Central memory CD4-positive, alpha-beta T cell (primary cell): ENCODE measurements at regions not wholly inside any gene's neighbourhood (a gene's known extent, or its start where the extent isn't known, plus 50 kb on each side); places are given as distances from the start of the nearest gene placed in this dataset.

Source experiments
- DNase-seq: peaks from one replicate; pipeline ENCODE4 v3.0.0; 2022

GRCh38 chr17:71247441-71248015, 873.3 kb upstream of the SOX9 start:
- DNase-seq, result no peak

GRCh38 chr17:71251276-71251675, 869.5 kb upstream of the SOX9 start:
- no peak for DNase-seq

GRCh38 chr17:71251951-71252350, 868.9 kb upstream of the SOX9 start:
- DNase-seq, result no peak

- no peak for DNase-seq
Measured at GRCh38 chr17:71252436-71252835, 868.4 kb upstream of the SOX9 start.

- no peak for DNase-seq
Measured at GRCh38 chr17:71257096-71257495, 863.7 kb upstream of the SOX9 start.

- DNase-seq, result no peak
Measured at GRCh38 chr17:71260366-71260940, 860.4 kb upstream of the SOX9 start.

GRCh38 chr17:71262586-71262985, 858.2 kb upstream of the SOX9 start:
- no peak for DNase-seq

DNA sequence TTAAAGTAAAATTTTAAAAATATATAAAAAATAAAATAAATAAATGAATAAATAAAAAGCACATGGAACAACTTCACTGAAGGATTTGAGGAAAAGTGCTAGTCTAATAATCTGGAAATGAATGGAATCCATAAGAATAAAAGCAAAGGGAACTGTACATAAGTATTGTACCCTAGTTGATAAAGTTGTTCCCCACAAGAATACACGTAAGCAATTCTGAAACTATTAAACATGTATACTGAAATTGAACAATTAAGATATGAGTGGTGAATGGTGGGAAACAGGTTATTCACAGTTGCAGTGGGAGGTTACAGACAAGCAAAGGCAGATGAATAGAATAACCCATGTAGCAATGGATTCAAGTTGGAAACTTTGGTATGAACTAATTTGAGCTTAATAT, 853.2 kb upstream of the SOX9 start:
- no peak for DNase-seq

- no peak for DNase-seq
Measured at GRCh38 chr17:71269201-71269600, 851.6 kb upstream of the SOX9 start.

GRCh38 chr17:71273441-71273840, 847.4 kb upstream of the SOX9 start:
- DNase-seq, result no peak

DNA sequence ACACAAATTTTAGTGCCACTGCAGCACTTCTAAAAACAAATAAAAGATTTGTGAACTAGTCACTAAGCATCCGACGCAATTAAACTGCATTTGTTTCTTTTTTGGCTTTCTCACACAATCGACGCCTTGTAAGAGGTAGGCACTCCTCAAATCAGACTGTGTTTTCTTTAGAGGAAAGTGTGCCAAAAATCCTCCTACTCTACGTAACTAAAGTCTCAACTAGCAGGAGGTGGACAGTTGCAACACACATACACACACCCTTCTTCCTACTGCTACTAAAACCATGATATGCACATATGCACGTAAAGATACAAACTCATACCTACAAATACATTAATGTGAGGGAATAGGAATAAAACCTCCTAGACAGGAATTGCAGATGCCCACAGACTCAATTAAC, 844.7 kb upstream of the SOX9 start:
- DNase-seq, result no peak

GRCh38 chr17:71283486-71283885, 837.3 kb upstream of the SOX9 start:
- no peak for DNase-seq

- DNase-seq, result no peak
Measured at GRCh38 chr17:71284032-71284755, 836.6 kb upstream of the SOX9 start.

DNA sequence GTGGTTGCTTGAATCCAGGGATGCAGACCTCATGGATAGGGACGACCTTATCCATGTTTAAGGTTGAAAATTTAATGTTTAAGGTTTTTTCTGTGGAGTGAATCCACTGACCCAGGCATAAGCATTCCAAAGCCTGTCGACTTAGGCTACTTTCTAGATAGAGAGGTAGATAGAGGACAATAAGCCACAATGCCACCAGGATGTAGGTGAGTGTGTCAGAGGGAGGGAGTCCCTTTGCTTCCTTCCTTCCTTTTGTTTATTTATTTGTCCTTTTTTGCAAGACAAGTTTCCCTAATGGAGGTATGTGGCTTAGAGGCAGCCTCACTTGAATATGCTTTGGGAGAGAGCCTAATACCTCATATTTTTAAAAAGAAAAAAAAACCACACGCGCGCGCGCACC, 834.2 kb upstream of the SOX9 start:
- no peak for DNase-seq

GRCh38 chr17:71287071-71287823, 833.6 kb upstream of the SOX9 start:
- DNase-seq, result no peak

DNA sequence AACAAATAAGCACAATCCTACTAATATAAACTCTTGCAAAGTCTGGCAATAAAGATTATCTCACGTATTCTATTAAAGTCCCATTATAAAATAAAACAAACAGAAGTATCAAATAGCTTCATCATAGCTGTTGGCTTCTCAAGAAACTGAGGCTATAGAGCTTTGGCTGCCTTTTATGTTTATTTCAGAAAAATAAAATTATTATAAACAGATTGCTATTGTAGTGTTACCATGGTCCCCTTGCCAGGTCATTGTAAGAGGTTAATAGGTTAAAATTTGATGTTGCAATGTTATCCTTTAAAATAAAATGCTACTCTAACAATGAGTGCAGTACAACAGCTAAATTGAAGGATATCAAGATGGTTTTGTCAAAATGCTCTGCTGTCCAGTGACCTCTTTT, 828.8 kb upstream of the SOX9 start:
- DNase-seq, result no peak

DNA sequence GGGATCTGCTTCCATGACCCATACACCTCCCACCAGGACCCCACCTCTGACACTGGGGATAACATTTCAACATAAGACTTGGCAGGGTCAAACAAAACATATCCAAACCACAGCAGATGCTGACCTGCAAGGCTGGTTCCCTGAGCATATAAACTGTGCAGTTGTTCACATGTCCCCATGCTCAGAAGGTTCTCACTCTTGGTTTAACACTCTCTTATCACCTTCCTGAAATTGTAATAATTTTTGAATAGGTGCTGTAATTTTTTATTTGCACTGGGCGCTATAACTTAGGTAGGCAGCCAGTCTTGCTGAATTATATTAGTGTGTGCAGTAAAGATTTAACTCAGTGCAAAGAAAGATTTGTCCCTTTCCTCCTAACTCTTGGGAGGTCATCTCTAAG, 824.8 kb upstream of the SOX9 start:
- no peak for DNase-seq

GRCh38 chr17:71301063-71301462, 819.8 kb upstream of the SOX9 start:
- no peak for DNase-seq

DNA sequence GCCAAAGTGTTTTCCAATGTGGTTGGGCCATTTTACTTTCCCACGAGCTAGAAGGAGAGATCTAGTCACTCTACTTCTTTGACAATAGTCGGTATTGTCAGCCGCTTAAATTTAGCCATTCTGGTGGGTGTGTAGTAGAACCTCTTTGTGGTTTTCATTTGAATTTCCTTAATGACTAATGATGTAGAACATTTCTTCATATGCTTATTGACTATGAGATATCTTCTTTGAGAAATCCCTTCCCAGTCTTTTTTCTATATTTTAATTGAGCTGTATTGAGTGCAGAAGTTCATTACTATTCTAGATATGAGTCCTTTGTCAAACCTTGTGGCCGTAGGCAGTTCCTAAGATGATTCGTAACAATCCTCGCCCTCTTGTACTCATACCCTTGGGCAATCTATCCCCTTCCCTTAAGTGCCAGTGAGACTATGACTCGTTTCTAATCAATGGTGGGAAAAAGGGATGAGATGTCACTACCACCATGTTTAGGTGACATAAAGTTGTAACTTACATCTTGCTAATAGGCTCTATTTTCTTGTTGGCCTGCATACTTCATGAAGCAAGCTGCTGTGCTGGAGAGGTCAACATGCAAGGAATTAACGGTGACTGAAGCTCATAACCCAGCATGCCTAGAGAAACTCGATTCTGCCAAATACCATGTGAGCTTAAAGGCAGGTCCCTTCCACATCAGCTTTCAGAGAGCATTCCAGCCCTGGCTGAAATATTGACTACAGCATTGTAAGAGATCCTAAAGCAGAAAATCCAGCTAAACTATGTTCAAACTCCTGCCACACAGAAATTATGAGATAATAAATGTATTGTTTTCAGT, 817.9 kb upstream of the SOX9 start:
- no peak for DNase-seq

DNA sequence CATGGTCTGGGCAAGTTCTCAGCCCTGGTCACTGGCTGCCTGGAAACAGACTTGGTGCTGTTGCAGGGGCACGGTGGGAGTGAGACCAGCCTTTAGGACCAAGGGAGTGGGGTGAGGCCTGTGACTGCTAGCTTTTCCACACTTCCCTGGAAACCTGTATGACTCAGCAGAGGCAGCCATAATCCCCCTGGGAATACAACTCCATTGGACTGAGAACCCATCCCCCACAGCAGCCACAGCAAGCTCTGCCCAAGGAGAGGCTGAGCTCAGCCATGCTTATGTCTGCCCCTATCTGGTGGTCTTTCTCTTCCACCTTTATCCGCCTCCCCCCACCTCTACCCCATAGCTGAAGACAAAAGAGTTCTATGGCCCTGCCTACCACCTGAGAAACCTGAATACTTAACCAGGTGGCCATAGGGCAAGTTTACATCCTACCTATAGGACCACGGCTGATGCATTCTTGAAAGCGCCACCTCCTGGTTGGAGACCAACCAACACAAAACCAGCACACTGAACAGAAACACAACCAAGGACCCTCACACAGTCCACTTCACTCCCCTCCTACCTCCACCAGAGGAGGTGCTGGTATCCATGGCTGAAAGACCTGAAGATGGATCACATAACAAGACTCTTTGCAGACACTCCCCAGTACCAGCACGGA, 816.2 kb upstream of the SOX9 start:
- DNase-seq, result no peak

DNA sequence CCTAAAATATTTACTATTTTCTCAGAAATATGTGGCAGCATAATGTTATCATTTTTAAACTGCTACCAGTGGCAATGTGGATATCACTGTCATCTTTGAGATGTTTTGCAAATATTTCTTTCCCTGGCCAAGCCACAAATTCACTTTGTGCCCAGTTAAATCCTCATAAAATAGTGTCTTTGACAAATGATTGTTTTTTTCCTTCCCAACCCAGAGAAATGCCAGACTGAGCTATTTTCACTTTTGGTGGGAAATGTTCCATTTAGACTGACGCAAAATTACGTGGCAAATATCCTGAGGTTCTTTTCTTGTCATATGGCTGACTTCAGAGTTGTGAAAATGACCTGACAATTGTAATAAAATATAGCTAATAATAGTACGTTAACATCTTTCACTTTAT, 807.0 kb upstream of the SOX9 start:
- DNase-seq, result no peak

- DNase-seq, result no peak
Measured at GRCh38 chr17:71315568-71315967, 805.3 kb upstream of the SOX9 start.
